ENCODE measurements at regions not wholly inside any gene's neighbourhood (a gene's known extent, or its start where the extent isn't known, plus 50 kb on each side); places are given as distances from the start of the nearest gene placed in this dataset.
"Not testable (repeated sequence)": the region's sequence is repeated elsewhere in the genome, so short reads cannot be mapped to it uniquely, and the experiment has no call there.

DNA sequence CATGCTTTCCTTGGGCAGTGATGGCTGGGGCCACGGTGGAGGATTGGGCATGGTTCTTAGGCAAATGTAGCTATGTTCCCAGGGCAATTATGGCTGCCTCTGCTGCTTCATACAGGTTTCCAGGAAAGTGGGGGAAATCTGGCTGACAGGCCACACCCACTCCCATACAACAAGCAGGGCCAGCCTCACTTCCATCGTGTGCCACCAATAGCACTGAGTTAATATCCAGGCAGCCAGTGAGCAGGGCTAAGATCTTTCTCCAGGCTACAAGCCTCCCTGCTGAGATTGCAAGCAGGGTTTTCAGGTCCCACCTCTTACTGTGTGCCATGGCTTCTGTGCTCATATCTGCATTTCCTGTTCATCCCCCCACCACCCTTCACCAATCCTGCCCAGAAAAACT lies 1291.9 kb downstream of the SI start:
- DNase-seq (ENCODE audit: low spot score), result no peak

DNA sequence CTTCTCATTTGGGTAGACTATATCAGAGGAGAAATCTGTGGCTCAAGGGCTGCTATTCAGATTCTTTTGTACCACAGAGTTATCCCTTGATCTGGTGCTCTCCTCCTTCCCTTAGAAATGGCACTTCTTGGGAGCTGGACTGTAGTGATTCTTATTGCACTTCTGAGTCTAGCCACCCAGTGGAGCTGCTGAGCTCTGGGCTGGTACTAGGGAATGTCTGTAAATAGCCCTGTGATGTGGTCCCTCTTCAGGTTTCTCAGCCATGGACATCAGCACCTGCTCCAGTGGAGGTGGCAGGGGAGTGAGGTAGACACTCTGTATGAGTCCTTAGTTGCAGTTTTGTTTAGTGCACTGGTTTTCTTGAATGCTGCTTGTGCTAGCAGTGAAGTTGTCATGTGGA lies 1292.6 kb downstream of the SI start:
- DNase-seq (ENCODE audit: low spot score), result no peak

DNA sequence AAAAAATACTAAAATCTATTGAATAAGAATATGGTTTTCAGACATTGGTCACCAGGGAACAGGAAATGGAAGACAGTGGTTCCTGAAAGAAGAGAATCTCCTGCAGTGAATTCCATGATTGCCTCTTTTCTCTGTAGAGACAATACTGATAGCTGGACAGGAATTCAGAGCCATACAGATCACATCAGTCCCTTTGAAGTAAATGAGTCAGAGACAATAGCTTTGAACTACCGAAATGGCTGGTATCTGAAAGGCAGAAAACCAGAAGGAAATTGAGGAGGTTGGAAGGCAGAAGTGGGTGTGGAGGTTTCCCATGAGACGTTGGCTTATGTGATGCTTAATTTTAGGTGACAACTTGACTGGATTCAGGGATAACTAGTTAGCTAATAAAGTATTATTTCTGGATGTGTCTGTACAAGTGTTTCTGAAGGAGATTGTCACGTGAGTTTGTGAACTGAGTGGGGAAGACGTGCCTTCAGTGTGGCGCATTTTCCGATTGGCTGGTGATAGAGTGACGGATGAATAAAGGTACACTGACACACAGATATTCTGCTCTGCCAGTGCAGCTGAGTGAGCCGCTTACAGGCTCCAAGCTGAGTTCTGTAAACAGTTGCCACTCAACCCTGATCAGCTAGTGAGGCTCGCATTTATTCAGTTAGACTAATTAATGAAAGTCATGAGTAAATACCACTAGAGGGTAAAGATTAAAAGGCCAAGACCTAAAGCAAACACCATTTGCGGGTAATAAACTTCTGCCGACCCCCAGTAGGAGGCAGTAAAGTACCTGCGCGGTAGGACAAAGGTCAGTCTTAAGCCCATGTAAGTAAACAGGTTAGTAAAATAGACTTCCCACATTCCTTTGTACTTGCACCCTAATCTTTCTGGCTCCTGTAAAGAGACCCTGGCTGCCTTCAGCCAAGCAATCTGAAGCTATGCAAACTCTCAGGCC lies 1298.6 kb downstream of the SI start:
- no peak for DNase-seq (ENCODE audit: low spot score)

DNA sequence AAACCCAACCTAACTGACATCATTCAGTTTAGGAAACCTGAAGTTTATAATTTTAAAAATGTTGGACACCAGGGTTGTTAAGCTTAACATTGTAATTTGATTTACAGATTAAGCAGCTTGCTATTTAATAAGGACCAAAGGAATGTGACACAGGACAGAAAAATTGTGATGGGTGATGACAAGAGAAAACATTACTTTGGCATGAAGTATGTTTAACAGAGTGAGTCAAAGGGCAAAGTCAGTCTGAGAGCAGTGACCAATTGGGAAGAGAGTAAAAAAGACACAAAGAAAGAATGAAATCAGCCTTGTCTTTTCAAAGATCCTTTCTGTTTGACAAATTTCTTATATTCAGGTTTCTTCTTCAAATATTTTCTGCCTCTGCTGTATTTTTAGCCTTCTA lies 1301.6 kb downstream of the SI start:
- no peak for DNase-seq (ENCODE audit: low spot score)

DNA sequence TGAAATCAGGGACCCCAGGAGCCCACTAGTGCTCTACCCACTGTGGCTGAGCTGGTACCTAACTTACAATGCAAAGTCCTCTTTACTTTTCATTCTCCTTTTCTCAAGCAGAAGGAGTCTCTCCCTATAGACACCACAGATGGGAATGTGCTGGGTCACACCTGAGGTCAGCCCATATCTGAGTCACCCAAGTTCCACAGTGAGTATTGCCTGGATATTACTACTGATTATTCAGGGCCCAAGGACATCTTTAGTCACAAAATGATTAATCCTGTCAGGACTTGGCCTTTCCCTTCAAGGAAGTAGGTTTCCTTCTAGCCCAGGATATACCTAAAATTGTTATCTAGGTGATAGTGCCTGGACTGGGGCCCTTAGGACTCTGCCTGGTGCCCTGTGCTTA lies 1305.2 kb downstream of the SI start:
- DNase-seq (ENCODE audit: low spot score), result no peak

DNA sequence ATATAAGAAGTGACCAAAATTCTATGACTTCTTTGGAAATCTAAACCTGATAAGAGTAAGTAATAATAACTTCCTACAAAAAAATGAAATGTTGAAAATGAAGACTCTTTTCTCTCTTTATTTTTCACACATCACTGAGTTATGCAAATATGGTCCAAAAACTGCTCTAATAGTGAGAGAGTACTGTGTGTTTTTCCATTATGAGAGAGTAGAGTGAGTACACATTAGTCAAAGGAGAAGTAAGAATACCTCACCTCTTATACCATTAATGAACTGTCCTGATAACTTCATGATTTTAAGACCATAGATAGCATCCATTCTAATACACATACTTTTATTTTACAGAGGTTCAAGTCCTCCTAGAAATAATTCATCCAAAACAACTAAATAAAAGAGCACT lies 1310.2 kb downstream of the SI start:
- DNase-seq (ENCODE audit: low spot score), result no peak

DNA sequence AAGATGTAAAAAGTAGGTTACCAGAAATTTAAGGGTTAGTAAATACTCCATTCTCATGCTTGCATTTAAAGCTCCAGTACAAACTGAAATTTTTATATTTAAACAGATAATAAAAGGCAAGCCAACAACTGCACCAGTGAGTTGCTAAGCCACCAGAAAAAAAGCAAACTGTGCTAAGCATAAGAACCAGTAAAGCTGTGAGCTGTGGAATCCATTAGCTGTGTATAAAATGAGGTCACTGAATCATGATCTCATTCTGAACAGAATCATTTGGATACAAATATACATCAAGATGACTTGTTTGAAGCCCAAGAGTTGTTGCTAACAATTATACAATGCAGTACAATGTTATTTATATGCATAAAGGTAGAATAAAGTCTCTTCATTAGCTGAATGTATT lies 1312.2 kb downstream of the SI start:
- no peak for DNase-seq (ENCODE audit: low spot score)

DNA sequence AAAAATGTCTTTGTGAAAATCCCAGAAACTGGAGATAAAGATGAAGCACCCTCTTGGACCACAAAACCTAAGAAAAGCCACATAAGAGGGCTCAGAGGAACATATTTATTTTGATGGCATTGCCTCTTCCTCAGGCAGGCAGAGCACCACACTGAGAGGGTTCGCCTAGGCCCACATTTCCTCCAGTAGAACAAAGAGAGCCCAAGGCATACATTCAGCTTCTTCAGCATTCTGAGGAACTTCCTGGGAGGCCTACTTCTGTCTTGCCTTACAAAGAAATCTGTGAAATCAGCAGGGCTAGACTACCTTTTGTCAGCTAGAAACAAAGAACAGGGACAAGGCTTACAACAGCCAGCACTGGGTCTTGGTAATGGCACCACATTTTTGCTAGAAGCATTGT lies 1325.3 kb downstream of the SI start:
- DNase-seq (ENCODE audit: low spot score), result no peak

DNA sequence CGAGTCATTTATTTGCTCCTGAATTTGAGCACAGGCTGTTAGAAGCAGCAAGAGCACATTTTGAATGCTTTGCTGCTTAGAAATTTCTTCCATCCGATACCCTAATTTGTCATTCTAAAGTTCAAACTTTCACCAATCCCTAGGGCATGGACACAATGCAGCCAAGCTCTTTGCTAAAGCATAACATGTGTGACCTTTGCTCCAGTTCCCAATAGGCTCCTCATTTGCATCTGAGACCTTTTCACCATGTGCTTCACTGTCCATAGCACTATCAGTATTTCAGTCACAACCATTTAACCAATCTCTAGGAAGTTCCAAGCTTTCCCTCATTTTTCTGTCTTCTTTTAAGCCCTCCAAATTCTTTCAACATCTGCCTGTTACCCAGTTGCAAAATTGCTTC lies 1333.1 kb downstream of the SI start:
- DNase-seq (ENCODE audit: low spot score), result no peak

DNA sequence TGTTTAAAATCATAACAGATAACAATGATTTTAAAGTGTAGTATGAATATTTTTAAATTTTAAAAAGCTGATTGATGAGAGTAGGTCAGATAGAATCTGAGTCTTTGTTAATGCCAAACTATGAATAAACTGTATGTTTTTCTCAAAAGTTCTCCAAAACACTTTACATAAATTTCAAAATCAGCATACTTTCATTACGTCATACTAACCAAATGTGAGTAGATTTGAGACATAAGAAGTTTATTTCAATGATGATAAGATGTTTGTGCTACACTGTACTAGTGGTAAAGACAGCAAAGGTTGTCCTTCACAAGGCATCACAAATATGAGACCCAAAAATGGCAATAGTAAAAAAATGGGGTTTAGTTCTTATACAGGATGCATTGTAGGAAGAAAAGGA lies 1342.9 kb downstream of the SI start:
- no peak for DNase-seq (ENCODE audit: low spot score)

DNA sequence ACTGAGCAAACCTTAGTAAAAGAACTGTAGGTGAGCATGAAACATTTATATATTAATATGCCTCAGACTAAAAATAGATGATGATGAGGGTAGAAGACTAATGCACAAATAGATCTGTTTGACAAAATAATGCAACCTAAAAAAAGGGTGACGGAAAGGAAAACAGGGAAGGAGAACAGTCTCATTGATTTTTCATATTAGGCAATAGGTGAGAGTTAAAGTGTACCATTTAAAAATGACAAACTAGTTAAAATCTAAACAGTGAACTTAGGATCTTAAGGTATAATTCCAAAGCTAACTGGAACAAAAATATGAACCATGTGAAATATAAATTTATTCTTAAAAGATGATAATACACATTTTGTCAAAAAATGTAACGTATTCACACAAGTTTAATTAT lies 1347.6 kb downstream of the SI start:
- DNase-seq (ENCODE audit: low spot score), result no peak

DNA sequence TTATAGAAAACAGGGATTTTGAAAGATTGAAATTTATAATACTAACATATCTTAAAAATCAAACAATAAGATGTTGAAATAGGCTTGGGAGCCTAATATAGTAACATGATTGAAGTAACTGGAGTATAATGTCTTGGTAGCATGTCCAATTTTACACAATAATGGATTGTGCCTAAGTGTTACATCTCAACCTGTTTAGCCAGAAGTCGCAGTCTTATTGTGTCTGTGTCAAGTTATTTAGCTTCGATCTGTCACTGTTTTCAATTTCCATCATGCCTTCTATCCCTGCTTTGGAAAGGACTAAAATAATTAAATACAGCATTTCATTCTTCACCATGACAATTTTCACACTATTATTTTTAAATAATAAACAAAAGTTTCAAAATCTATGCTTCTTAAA lies 1352.2 kb downstream of the SI start:
- DNase-seq (ENCODE audit: low spot score), result no peak

DNA sequence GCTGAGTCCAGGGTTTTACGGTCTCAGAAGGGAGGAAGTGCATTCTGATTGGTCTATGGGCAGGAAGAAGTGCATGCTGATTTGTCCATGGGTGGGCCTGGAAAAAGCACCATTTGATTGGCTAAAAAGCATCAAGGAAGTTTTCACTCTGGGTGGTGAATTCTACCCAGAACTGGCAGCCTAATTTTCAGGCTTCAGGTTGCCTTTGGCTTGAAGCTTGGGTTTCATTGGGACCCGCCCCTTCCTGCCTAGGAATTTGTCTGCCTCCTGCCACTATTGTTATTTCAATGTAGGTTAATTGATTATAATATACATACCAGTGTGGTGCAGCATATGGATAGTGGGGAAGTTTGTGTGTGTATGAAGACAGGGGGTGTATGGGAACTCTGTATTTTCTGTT lies 1355.9 kb downstream of the SI start:
- DNase-seq (ENCODE audit: low spot score), result no peak

DNA sequence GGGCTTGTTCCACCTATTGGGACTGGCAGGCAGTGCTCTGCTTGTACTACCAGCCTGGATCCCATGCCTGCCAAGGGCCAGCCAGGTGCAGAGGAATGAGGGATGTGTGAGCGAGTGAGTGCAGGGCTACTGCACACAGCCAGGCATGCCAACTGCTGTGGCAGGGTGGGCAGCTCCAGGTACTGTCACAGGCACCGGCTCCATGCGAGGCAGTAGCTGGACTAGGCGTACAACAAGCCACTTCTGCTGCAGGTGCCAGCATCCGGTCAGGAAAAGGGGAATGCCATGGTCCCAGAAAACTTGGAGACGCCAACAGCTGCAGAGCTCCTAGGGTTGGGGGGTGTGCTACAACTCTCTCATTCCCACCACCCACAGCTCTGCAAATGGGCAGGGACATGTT lies 1356.7 kb downstream of the SI start:
- no peak for DNase-seq (ENCODE audit: low spot score)

DNA sequence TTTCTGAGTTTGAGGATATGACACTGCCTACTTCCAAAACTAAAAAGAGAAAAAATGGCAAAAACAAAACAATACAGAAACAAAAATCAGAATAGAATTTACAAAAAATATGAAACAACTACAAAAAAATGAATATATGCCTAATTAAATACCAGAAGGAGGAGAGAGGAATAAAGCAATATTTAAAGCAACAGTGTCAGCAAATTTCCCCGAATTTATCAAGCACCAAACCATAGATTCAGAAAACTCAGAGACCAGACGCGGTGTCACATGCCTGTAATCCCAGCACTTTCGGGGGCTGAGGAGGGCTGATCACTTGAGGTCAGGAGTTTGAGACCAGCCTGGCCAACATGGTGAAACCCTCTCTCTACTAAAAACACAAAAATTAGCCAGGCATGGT lies 1360.9 kb downstream of the SI start:
- no peak for DNase-seq (ENCODE audit: low spot score)

DNA sequence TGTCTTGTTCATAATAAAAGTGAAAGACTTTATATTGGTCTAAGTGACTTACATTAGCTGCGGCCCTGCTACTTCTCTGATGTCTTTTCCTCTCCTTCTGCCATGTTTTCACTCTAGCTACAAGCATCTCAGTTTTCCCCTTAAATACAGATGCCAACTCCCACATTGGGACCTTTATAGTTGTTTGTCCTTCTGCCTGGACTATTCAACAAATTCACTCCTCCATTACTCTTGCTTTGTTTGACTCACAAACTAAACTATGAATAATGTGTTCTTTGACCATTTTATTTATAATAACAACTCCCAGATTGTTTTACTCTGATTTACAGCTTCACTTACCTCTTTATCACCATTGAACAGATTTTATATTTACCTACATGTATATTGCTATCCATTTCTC lies 1369.9 kb downstream of the SI start:
- no peak for DNase-seq (ENCODE audit: low spot score)

DNA sequence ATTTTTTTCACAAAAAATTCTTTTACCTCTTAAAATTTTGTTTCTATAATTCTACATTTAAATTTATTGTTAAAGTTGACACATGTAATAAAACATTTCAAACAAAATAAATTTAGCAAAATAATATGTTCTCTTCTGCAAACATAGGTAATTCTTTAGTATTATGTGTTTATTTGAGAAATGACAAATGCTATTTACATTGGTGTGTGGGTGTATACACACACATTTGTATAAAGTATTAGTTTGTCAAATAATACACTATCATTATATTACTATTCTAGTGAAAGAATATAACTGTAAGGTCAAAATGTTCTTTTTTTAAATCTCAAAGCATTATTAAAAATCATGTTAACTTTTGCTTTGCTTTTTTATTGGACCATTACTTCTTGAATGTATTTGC lies 1370.6 kb downstream of the SI start:
- no peak for DNase-seq (ENCODE audit: low spot score)

DNA sequence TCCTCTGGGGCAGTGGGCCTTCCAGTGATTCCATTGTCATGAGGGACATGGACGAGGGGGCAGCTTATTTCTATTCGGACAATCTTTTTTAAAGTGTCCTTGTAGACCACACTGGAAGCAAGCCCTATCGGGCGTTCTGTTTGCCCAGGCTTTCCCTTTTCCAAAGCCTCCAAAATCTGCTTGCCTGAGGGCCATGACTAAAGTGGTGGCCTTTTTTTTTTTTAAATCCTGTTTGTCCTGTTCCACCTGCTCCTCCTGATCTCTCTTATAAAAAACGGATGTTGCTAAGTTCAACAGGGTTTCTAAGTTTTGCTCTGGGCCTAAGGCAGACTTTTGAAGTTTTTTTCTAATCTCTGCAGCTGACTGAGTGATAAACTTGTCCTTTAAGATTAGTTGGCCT lies 1380.1 kb downstream of the SI start:
- DNase-seq (ENCODE audit: low spot score), result not testable (repeated sequence)

DNA sequence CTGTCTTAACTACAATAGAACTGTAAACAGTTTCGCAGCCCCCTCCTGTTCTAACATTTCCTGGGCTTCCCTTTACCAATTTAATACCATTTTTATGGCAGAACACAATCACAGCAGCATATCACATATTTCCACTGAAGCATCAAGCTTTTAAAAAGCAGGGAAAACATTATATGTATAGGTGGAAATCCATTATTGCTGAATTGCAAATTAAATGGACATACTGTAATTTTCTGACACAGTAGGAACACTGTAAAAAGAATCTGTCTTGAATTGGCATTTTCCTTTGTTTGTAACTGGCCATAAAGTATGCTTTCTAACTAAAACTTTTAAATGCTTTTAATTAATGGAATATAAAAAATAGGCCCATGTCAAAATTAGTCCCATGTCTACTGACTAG lies 1385.8 kb downstream of the SI start:
- DNase-seq (ENCODE audit: low spot score), result no peak

DNA sequence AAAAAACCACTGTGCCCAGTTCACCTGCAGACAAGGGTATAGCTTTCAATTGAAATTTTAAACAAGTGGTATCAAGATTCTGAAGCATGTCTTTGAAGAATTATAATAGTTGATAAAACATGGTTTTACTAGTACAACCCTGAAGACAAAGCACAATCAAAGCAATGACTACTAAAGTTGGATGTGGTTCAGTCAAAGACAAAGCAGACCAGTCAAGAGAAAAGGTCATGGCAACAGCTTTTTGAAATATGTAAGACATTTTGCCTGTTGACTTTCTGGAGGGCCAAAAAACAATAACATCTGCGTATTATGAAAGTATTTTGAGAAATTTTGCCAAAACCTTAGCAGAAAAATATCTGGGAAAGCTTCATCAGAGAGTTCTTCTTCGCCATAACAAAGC lies 1393.6 kb downstream of the SI start:
- DNase-seq (ENCODE audit: low spot score), result no peak

DNA sequence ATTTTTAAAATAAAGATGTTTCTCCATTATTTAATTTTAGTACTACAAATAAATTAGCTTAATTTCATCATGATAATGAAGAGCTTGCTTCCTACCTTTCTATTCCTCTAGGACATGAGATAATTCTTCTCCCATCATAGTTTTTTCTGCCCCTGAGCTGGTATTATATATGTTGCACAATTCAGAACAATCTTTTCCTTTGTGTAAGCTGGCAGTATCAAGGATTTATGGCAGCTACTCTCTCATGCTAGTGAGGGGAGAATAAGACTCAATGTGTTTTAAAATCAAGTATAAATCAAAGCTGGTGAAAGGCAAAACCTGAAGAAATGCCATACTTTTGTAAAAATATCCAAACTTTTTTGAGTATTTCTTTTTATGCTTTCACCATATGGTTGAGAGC lies 1405.3 kb downstream of the SI start:
- no peak for DNase-seq (ENCODE audit: low spot score)

DNA sequence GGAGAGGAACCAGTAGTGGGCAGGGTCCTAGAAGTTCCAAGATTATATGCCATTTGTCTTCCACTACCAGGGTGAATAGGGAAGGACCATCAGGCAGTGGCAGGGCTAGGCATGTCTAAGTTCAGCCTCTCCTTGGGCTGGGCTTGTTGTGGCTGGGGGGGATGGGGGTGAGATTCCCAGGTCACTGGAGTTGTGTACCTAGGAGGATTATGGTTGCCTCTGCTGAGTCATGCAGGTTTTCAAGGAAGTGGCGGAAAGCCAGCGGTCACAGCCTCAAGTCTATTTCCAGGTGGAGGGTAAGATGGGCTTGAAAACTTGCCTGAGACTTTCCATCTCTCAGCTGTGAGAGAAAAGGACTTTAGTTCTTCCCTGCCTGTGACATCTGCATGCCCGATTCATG lies 1407.1 kb downstream of the SI start:
- no peak for DNase-seq (ENCODE audit: low spot score)

DNA sequence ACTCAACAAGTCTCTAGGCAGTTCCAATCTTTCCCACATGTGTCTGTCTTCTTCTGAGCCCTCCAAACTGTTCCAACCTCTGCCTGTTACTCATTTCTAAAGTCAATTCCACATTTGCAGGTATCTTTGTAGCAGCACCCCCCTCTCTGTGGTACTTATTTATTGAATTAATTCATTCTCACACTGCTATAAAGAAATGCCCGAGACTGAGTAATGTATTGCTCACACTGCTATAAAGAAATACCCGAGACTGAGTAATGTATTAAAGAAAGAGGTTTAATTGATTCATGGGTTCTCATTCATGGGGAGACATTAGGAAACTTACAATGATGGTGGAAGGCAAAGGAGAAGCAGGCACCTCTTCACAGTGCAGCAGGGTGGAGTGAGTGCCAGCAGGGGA lies 1413.8 kb downstream of the SI start:
- DNase-seq (ENCODE audit: low spot score), result no peak

DNA sequence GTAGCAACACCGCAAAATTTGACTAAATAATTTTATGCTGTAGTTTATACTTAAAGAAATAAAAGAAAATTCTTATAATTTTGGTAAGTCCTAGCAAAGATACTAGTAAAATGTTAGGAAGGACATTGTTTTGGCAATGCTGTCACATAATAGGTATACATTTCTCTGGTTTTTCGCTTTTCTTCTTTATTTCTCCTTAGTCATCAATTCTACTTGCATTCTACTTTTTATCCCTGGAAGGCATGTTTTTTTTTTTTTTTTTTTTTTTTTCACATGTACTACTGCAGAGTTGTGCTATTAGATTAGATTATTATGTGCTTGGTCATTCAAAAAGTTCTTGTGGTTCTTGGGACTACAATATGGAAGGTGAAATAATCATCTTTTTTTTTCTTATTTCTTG lies 1421.2 kb downstream of the SI start:
- no peak for DNase-seq (ENCODE audit: low spot score)

Data from AG20443 (cell line).